Panc1 (cell line): ENCODE measurements at regions not wholly inside any gene's neighbourhood (a gene's known extent, or its start where the extent isn't known, plus 50 kb on each side); places are given as distances from the start of the nearest gene placed in this dataset.

ENCODE experiments used
- TCF7L2 ChIP-seq: IDR thresholded peaks from 2 replicates; pipeline ENCODE4 v1.6.1; 2011; ENCODE audit warnings: mild to moderate bottlenecking, low read depth, low read length, inconsistent platforms
- TF ChIP-seq, protein P1 (sequence below): fragments of 450-650 bp; IDR thresholded peaks from 2 replicates; pipeline ENCODE4 v1.5.1; 2017; ENCODE audit warnings: mild to moderate bottlenecking

- TF ChIP-seq, protein P1, sequence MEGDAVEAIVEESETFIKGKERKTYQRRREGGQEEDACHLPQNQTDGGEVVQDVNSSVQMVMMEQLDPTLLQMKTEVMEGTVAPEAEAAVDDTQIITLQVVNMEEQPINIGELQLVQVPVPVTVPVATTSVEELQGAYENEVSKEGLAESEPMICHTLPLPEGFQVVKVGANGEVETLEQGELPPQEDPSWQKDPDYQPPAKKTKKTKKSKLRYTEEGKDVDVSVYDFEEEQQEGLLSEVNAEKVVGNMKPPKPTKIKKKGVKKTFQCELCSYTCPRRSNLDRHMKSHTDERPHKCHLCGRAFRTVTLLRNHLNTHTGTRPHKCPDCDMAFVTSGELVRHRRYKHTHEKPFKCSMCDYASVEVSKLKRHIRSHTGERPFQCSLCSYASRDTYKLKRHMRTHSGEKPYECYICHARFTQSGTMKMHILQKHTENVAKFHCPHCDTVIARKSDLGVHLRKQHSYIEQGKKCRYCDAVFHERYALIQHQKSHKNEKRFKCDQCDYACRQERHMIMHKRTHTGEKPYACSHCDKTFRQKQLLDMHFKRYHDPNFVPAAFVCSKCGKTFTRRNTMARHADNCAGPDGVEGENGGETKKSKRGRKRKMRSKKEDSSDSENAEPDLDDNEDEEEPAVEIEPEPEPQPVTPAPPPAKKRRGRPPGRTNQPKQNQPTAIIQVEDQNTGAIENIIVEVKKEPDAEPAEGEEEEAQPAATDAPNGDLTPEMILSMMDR: no peak
- no peak for TF ChIP-seq TCF7L2
Measured at GRCh38 chr17:77465358-77466041, 324.7 kb downstream of the SEC14L1 start.
